ENCODE measurements at regions not wholly inside any gene's neighbourhood (a gene's known extent, or its start where the extent isn't known, plus 50 kb on each side); places are given as distances from the start of the nearest gene placed in this dataset.

DNA sequence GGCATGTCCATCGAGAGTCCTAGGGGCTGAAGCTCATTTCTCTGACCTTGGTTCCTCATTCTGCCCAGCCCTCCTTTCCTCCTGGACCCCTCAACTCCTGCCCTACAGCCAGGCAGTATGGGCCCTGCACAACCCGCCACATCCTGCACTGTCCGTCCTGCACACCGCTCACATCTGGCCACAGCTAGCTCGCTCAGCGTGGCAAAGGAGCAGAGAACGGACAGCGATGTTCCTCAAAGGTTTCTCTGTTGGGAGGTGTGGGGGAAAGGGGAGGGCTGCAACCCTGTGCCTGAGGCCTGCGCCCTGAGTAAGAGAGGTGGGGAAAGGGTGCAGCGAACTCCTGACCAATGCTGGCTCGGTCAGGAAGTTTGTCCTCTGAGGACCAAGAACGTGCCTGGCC lies 90.1 kb downstream of the PXDC1 start:
- TF ChIP-seq POLR2A (IDR thresholded peaks at IDR 0.05) (no peak), POLR2AphosphoS5 (IDR thresholded peaks at IDR 0.05) (no peak)
- TF ChIP-seq, protein P1, sequence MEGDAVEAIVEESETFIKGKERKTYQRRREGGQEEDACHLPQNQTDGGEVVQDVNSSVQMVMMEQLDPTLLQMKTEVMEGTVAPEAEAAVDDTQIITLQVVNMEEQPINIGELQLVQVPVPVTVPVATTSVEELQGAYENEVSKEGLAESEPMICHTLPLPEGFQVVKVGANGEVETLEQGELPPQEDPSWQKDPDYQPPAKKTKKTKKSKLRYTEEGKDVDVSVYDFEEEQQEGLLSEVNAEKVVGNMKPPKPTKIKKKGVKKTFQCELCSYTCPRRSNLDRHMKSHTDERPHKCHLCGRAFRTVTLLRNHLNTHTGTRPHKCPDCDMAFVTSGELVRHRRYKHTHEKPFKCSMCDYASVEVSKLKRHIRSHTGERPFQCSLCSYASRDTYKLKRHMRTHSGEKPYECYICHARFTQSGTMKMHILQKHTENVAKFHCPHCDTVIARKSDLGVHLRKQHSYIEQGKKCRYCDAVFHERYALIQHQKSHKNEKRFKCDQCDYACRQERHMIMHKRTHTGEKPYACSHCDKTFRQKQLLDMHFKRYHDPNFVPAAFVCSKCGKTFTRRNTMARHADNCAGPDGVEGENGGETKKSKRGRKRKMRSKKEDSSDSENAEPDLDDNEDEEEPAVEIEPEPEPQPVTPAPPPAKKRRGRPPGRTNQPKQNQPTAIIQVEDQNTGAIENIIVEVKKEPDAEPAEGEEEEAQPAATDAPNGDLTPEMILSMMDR (IDR thresholded peaks at IDR 0.05 in 8 of 11, conservative IDR thresholded peaks at IDR 0.05 in 3 of 11) = no peak
- no peak overlapping the region for H3K4me3 ChIP-seq
- 89 to 92% (median 90%) methylated on average over 12 of the region's 12 CpGs for WGBS, 5 donors
- no peaks in the 10 kb centered on the region for H3K36me3 ChIP-seq
- intact Hi-C loops (cut with DNase I; ENCODE audit: low total_unique reads) = no loop called here
- H3K27ac ChIP-seq = no peak overlapping the region
- peaks cover 0 to 3% (median 0%) of the 10 kb centered on the region in 6 donors for H3K4me1 ChIP-seq
- peaks cover 0 to 9% (median 0%) of the 10 kb centered on the region in 7 donors for H3K27me3 ChIP-seq (replicated peaks in 1 of 7)
- no peak for DNase-seq
- no peaks in the 10 kb centered on the region for H3K9me3 ChIP-seq

DNA sequence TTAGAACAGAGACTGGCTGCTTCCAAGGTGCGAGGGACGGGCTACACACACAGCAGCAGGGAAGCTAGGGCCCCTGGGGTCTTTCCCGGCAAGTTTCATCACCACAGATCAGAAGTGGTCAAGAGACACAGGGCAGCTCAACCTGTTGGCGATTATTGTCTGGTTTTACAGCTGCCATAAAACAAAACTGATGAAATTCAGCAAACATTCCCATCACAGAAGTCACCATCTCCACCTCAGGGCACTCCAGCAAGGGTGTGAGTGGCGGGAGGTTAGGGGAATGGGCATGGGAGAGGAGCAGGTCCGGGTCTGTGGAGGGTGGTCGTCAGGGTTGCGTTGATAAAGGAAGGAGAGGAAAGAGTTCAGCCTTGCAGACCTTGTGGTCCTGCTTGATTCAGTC lies 91.0 kb downstream of the PXDC1 start:
- 84 to 95% (median 92%) methylated on average over 8 of the region's 8 CpGs for WGBS, 5 donors
- no peak for TF ChIP-seq POLR2A (IDR thresholded peaks at IDR 0.05)
- TF ChIP-seq, protein P1 (IDR thresholded peaks at IDR 0.05 in 8 of 11, conservative IDR thresholded peaks at IDR 0.05 in 3 of 11) = no peak
- TF ChIP-seq POLR2AphosphoS5 (IDR thresholded peaks at IDR 0.05) = no peak
- no peak for DNase-seq
- H3K36me3 ChIP-seq = no peaks in the 10 kb centered on the region
- intact Hi-C loops (cut with DNase I; ENCODE audit: low total_unique reads) = no loop called here
- peaks cover 0 to 3% (median 0%) of the 10 kb centered on the region in 6 donors for H3K4me1 ChIP-seq
- peaks cover 0 to 6% (median 0%) of the 10 kb centered on the region in 7 donors for H3K27me3 ChIP-seq (replicated peaks in 1 of 7)
- no peak overlapping the region for H3K4me3 ChIP-seq
- H3K9me3 ChIP-seq = no peaks in the 10 kb centered on the region
- no peak overlapping the region for H3K27ac ChIP-seq

DNA sequence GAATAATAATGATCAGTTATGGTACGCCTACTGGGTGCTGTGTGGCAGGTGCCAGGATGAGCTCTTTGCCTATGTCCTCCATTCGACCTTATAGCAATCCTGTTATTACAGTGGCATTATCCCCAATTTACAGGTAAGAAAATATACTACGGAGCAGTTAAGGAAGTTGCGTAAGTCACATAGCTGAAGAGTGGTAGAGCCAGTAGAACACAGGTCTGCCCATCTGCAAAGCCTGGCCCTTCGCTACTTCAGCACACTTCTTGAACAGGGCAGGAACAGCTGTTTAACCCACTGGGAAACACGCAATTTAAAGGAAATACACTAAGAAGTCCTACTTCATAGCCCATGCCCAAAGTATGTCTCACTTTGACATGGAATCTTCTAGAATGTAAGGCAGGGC lies 91.8 kb downstream of the PXDC1 start:
- DNase-seq = no peak
- Histone ChIP-seq H3K4me3 (no peak overlapping the region), H3K4me1 (peaks cover 0 to 3% (median 0%) of the 10 kb centered on the region in 6 donors), H3K27ac (no peak overlapping the region), H3K36me3 (no peaks in the 10 kb centered on the region), H3K27me3 (replicated peaks in 1 of 7) (no peaks in the 10 kb centered on the region), H3K9me3 (no peaks in the 10 kb centered on the region)
- intact Hi-C loops (cut with DNase I; ENCODE audit: low total_unique reads) = no loop called here
- WGBS, 5 donors = 77 to 89% (median 87%) methylated on average over 6 of the region's 6 CpGs
- TF ChIP-seq, protein P1 (IDR thresholded peaks at IDR 0.05 in 8 of 11, conservative IDR thresholded peaks at IDR 0.05 in 3 of 11) = no peak
- TF ChIP-seq POLR2A (IDR thresholded peaks at IDR 0.05) (no peak), POLR2AphosphoS5 (IDR thresholded peaks at IDR 0.05) (no peak)

DNA sequence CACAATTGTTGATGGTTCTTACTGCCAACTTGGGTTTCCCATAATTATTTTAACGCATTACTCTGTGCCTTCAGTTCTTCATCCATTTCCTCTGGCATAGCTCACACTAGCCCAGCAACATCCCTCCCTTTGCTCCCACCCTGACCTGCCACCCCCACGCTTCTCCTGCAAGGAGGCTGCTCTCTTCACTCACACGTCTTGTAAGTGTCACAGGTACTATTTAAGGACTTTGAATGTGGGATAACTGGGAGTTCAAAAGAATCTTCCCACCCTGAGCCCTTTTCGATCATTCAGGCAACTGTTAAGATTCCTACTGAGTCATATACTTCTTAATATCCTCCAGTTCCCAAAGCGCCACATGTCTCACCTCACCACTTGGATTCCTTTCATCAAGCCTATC lies 95.4 kb downstream of the PXDC1 start:
- 87 to 92% (median 88%) methylated on average over 5 of the region's 5 CpGs for WGBS, 5 donors

More for the DNA sequence above, 95.4 kb downstream of the PXDC1 start:
- TF ChIP-seq POLR2AphosphoS5 (IDR thresholded peaks at IDR 0.05) (no peak), POLR2A (IDR thresholded peaks at IDR 0.05) (no peak)
- TF ChIP-seq, protein P1 (IDR thresholded peaks at IDR 0.05 in 8 of 11, conservative IDR thresholded peaks at IDR 0.05 in 3 of 11) = no peak
- Histone ChIP-seq H3K27me3 (replicated peaks in 1 of 7) (peaks cover 0 to 4% (median 0%) of the 10 kb centered on the region in 7 donors), H3K36me3 (no peaks in the 10 kb centered on the region), H3K4me3 (no peak overlapping the region), H3K9me3 (no peaks in the 10 kb centered on the region), H3K27ac (no peak overlapping the region), H3K4me1 (no peaks in the 10 kb centered on the region)
- no peak for DNase-seq
- intact Hi-C loops (cut with DNase I; ENCODE audit: low total_unique reads) = no loop called here

Measured in spleen (tissue), 11 donors.